Anterior cingulate cortex (tissue), 58 donors: ENCODE measurements at regions not wholly inside any gene's neighbourhood (a gene's known extent, or its start where the extent isn't known, plus 50 kb on each side); places are given as distances from the start of the nearest gene placed in this dataset.
"Not testable (repeated sequence)": the region's sequence is repeated elsewhere in the genome, so short reads cannot be mapped to it uniquely, and the experiment has no call there.

Experiments used
- DNase-seq, 58 donors: peaks; one replicate each; lab custom pipeline; 2025; lab: John Stamatoyannopoulos, UW

DNA sequence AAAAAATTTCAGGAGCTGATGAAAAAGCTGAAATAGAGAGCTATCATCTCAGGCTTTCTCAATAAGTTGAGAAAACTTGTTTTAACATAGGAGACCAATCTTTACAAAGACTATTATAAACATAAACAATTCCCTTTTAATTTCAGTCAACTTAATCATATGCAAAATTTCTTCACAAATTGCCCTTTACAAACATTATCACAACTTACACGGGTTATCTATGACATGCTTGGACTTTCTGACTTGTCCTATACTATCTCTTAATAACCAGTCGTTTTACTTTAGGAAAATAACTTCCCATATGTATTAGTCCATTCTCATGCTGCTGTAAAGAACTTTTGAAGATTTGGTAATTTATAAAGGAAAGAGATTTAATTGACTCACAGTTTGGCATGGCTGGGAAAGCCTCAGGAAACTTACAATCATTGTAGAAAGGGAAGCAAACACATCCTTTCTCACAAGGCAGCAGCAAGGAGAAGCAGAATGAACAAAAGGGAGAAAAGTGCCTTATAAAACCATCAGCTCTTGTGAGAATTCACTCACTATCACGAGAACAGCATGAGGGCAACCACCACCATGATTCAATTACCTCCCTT lies 1583.7 kb upstream of the CELF4 start:
- no peak for DNase-seq

DNA sequence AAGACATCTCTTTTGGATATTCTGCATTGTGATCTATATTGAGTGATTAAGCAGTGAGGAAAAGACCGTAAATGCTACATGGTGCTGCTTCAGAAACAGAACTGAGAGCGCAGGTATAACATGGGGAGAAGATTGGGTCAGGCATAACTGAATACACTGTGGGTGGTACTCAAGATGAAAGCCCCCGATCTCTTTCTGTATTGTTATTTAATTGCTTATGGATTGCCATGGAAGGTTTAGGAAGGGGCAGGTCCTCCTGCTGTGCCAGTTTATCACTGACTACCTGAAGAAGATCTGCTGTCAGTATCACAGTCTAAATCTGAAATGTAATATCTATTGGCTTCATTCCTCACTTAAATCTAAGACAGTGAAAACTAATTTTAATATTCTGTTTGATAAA lies 1568.7 kb upstream of the CELF4 start:
- no peak for DNase-seq

DNA sequence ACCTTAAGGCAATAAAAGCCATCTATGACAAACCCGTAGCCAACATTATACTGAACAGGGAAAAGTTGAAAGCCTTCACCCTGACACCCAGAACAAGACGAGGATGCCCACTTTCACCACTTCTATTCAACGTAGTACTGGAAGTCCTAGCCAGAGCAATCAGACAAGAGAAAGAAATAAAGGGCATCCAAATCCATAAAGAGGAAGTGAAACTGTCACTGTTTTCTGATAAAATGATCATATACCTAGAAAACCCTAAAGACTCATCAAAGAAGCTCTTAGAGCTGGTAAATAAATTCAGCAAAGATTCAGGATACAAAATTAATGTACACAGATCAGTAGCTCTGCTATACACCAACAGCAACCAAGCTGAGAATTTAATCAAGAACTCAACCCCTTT lies 1561.9 kb upstream of the CELF4 start:
- DNase-seq = not testable (repeated sequence)

DNA sequence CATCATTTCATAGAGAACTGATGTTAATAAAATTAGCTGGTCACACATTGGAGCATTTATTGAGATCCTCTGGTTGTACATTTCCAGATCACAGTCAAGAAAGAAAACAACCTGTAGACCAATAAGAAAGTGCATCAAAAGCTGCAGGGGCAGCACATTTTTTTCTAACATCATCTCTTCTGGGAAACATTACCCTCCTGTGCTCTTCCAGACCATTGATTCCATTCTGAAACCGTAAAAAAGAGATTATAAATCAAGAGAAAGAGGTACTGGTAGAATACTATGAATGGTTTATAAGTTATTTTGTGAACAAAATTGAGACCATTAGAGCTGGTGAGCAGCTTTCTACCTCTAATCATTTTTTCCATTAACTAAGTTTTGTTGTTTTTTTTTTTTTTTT lies 1548.2 kb upstream of the CELF4 start:
- DNase-seq = no peak

DNA sequence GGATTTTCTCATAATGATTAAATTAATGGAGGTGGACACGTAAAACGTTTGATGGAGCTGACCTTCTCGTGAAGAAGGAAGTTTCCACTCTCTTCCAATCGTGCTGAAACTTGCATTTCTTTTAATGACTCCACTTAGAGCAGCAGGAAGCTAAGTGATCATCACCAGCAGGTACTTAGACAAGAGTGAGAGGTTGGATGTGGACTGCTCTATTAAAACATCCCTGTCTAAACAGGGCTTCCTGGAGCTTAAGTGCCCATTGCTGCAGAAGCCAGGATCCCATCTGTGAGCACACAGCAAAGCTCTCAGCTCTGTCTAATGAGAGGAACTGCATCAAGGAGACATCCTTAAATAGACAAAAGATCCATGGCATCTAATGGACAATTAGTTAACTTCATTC lies 1539.5 kb upstream of the CELF4 start:
- no peak for DNase-seq

DNA sequence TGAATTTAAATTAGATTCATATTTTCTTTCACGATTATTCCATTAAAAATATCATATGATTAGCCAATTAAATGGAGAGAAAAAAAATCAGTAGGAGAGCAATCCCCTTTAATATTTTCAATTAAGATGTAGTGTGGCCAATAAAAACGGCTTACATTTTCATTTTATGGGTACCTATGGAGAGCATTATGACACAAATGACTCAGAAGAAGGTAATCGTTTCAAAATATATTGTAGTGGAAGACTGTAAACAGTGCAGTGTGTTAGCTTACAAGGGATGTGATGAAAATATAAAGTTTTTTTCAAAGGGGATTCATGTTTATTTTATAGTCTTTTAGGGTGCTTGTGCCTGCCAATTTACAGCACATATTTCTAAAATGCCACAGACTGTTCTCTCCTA lies 1507.4 kb upstream of the CELF4 start:
- DNase-seq = no peak

DNA sequence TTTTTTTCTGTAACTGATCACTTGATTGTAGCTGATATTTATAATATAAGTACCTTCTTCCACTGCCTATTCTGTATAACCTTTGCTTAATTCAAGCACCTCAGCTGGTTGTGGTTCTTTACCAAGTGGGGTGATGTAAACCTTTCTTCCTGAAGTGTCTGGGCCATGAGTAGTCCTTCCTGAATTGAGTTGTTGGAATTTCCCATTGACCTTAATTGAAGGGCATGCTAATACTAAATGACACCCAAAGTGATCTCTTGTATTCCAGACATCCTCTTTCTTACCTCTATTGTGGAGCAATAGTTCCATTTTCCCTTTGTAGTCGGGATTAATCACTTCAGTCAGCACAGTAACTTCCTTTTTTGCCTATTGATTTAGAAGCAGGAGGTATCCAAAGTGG lies 1496.8 kb upstream of the CELF4 start:
- no peak for DNase-seq

DNA sequence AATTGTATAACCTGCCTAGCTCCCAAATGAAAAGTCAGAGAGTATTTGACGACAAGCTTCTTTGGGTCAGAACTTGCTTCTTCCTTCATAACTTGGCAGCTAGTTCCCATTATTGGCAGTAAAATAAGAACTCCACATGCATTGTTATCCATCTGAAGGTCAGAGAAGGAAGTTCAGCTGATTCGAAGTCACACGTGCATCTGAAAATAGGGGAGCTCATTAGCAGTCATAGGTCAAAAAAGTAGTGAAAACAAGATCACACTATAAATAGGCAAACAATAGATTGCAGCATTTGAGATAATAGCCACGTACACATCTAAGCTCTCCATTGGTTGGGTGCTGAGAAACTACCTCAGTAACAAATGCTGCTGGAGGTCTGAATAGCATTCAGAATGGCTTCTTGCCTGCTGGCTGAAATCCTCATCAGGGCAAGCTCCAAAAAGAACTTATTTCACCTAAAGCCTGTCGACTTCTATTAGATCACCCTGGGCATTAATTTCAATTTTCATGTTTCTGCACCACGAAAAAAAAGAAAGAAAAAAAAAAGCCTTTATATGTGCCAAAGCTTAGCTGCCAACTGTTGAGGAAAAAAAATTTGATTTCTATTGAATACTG lies 1492.9 kb upstream of the CELF4 start:
- no peak for DNase-seq

DNA sequence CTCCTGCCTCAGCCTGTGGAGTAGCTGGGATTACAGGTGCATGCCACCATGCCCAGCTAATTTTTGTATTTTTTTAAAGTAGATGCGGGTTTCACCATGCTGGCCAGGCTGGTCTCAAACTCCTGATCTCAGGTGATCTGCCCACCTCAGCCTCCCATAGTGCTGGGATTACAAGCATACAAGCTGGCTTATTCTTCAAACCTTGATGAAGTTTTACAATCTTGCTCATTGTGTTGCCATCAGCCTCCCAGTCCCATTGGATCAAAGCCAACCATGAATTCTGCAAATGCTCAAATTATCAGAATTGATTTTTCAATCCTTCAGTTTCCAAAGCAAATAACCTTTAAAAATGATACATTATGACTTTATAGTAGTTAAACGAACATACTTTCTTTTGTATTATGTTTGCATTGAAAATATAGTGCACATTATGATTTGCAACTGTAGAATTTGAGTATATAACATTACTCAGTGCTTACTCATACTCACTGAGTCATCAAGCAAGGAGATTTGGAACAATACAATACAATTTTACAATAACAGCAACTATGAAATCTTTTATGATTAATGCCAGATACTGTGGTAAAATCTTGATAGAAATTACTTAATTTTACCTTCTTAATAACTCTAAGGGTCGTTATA lies 1491.9 kb upstream of the CELF4 start:
- DNase-seq = no peak

DNA sequence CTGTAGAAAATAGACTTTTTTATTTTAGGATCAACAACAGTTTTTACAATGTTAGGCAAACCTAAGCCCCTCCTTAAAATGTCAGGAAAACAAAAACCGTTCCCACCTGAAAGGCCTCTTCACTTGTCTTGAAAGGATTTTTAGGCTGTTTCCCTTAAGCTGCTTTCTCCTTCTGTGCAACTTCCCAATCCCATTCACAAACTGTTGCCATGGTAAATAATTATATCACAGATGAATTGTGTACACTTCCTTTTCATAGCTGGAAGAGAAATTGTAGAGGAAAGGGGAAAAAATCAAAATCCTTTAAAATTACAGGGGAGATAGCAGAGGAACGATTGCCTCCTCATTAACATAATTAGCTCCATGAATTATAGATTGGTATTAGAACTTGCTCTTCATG lies 1488.0 kb upstream of the CELF4 start:
- no peak for DNase-seq

DNA sequence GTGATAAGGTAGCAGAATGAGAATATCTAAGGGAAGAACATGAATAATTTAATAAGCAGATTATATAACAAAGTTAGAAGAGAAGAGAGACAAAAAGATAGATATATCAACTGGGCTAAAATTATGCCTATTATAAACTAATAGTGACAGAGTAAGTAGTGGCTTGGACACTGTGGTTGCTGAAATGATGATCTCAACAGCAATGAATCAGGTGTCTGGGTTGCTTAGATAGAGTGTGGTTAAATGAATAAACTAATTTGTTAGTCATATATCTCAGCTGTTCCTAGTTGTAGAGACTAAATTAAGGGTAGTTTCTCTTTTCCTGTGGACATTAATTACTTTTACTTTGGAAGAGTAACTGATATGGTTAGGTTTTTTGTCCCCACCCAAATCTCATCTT lies 1485.4 kb upstream of the CELF4 start:
- DNase-seq = no peak

DNA sequence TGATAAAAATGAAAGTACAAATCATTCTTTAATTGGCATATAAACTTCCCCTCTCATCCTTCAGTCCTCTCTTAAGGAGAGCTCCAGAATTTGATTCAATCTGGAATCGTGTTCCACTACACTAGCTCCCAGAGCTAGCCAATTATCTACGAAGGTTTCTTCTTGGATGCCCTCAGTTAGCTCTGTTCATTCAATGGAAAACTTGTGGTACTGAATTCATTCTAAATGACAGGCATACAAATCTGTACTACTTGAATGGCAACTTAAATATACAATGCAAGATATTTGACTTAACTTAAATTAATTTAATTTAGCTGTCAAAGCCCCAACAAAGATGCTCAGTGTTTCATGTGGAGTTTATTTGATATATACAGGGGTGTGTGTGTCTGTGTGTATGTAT lies 1474.2 kb upstream of the CELF4 start:
- DNase-seq = no peak

DNA sequence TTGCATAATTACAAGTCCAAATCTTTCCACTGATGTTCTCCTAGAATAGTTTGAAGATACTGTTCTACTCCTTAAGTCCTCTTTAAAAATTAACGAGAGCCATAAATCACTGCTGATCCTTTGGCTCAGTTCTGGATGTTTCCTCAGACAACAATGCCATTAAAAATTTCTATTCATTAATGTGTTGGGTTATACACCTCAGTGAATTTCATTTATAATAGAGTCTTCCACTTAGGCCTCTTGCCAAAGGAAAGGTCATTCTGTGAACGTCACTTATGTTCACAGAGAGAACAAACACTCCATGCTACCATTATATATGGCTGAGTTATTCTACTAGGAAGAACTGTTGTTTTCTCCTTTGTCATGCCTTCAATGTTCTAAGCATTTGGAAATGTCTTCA lies 1472.3 kb upstream of the CELF4 start:
- no peak for DNase-seq

DNA sequence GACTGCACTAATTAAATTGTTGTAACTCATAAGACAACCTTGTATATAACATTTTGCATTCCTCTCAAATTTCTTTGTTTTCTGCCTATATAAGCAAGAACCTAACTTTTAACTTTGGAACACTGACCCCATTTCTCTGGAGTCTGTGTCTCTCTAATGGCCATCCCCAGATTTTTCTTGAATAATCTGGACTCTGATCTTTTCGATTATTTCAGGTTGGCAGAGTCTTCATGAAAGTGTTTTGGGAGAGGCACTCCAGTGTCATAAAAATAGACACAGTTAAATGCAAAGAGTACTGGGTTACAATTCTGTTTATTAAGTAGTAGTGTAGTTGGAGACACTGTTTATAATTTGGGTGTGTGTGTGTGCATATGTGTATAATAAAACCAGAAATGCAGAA lies 1467.7 kb upstream of the CELF4 start:
- DNase-seq = no peak

DNA sequence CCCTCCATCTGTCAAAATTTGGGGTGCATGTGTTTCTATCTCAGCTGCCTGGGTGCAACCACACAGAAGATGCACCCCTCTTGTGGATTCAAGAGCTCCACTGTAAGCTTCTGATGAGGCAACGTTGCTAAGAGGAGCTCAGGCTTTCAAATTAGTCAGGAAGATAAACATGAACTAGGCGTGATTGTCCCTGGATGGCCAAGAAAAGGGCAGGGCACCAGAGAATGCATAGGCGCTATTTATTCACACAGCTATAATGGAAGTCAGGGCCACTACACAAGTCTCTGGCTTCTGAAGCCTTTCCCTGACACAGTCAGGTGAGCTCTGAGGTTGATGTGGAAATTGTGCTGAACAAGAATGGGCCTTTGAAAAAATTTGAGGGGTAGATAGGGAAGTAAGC lies 1466.0 kb upstream of the CELF4 start:
- DNase-seq = no peak

DNA sequence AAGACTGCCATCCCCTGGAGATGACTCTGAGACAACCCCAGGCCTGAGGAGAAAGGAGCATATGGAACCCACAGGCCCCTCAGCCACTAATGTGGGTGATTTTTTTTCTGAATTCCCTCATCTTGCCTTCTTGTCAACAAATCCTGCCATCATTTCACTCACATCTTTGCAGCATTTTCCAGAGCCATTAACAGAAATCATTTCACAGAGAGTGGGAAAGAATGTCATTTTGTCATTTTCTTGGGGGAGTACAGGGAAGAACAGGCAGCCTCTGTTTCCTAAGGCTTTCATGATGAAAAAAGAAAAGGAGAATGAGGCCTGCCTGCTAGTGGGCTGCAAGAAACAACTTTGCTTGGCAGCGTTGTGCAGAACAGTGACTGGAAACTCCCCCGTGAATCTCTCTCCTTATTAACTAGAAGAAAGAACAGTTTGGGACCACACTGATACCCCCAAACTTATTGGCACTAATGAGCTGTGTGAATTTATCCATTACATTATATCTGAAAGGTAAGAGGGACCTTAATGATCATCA lies 1464.6 kb upstream of the CELF4 start:
- no peak for DNase-seq

DNA sequence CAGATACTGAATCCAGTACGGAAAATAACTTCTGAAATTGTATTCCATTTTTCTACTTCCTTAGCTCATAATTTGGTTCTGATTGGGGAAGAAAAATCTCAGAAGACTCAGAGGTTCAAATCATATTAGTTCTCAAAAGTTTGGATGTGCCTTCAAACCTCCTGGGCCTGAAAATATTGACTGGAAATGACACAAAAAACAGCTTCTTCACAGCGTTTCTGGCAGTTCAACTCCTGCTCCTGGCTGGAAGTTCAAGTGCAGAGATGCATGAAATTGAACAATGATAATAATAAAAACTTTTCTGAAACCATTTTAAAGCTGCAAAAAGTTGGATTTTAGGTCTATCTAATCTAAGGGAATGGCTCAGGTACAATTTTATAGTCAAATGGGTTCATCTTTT lies 1459.9 kb upstream of the CELF4 start:
- DNase-seq = no peak

DNA sequence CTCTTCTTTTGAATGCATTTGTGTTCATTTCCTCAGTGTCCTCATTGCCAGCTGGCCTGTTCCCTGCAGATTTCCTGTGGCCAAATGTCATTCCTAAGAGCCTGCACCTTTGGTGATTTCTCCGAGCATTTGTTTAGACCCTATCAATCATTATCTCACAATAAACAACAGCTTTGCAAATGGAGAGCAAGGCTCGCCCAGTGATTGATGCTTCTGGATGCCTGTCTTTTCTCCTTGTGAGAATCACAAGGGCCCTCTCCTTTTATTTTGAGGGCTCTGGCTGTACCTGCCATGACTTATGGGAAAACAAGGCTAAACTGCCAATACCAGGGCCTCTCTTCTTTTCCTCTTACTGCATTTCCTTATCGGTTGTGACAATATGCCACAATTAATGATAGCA lies 1454.4 kb upstream of the CELF4 start:
- no peak for DNase-seq

DNA sequence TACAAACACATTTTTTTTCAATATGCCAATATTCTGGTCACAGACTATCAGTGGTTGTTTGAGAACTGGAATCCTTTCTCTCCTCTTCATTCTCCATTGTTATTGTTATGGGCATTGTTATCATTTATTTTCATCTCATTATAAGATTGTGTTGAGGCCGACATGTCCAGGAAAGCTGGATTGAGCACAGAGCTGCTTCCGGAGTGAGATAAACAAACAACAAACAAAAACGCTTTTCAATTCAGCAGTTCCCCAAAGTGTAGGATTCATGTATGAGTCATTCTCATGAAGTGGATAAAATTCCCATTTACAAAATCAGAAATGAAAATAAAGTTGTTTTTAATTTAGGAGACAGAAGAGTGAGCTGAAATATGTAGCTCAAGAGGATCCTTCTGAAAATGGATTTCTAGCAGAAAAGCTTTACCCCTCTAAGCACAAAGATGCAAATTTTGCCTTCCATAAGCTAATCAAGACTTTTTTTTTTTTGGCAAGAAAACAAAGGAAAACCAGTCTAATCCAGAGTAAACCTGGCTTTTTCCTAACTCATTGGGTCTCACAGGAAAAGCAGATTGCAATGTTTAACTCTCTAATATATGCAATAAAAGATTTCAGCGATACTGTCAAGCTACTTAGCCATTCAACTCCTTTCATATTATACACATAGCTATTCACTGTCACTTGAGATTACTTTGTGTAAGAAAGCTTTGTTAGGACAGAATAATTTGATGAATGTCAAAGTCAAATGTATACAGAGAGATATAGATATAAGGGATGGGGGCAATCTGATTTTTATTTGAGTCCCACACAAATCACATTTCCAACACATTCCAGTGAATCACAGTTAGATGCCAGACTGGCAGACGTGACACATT lies 1441.7 kb upstream of the CELF4 start:
- no peak for DNase-seq

DNA sequence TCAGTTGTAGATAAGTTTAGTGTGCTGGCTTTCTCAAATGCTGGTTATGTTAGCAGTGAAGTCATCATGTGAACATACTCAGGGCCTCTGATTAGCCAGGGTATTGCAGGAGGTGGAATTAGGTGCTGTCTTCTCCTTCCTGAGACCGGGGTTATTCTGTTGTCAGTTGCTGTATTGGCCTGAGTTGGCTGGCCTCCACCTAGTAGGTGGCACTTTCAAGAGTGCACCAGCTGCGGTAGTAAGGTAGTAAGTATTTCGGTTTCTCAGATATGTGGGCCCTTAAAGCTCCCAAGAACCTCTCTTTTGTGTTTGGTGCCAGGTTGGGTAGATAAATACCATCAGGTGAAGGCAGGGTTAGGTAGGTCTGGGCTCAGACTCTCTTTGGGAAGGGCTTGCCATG lies 1430.5 kb upstream of the CELF4 start:
- DNase-seq = no peak

DNA sequence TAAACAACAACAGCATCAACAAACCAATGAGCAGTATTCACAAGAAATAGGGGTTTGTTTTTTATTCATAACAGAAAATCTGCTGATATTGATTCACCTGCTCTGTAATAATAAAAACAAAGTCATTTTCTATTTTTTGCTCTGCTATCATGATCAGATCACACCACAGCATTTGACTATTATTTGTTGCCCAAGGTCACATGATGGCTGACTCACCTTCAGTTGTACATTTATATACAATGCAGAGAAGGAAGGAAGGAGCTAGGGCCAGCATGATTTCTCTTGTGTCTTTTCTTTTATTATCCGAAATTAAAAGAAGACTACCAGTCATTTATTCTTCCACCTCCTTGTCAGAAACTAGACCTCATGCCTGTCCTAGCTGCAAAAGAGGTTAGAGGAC lies 1427.7 kb upstream of the CELF4 start:
- no peak for DNase-seq
